ENCODE measurements at regions not wholly inside any gene's neighbourhood (a gene's known extent, or its start where the extent isn't known, plus 50 kb on each side); places are given as distances from the start of the nearest gene placed in this dataset.

- no CpG with 5 or more reads among the region's 6 CpGs for WGBS (ENCODE audit: insufficient coverage)
- intact Hi-C loops (cut with micrococcal nuclease) = no loop called here
- CTCF ChIA-PET = no interaction called here
- H3K9me3 Mint-ChIP-seq (ENCODE audit: insufficient read depth) = no peaks in the 10 kb centered on the region
- Histone ChIP-seq H3K79me2 (ENCODE audit: control insufficient read depth, insufficient read depth, low read length) (no peaks in the 10 kb centered on the region), H3K27me3 (replicated peaks in 1 of 4; ENCODE audit: control extremely low read depth in 1 of 4, control insufficient read depth in 3 of 4, insufficient read depth in 4 of 4, low read length in 3 of 4) (no peaks in the 10 kb centered on the region), H3K27ac (ENCODE audit: low read length in 2 of 2) (no peak overlapping the region), H3K9me3 (ENCODE audit: control extremely low read depth in 1 of 3, control insufficient read depth in 2 of 3, insufficient read depth in 1 of 3, low read length in 2 of 3) (peaks cover 0 to 12% (median 0%) of the 10 kb centered on the region in 3 donors), H3K4me3 (ENCODE audit: control extremely low read depth in 1 of 5, extremely low read depth in 1 of 5, insufficient read depth in 1 of 5, low read depth in 2 of 5, low read length in 4 of 5) (no peak overlapping the region), H3K36me3 (replicated peaks in 1 of 2; ENCODE audit: control extremely low read depth in 1 of 2, control insufficient read depth in 1 of 2, extremely low read depth in 1 of 2, insufficient read depth in 2 of 2, low read length in 1 of 2) (no peaks in the 10 kb centered on the region), H3K9ac (ENCODE audit: low read length) (no peak overlapping the region), H3K4me2 (replicated peaks; ENCODE audit: low read depth, low read length, poor library complexity, severe bottlenecking) (no peak overlapping the region), H3K4me1 (ENCODE audit: control insufficient read depth in 2 of 2, insufficient read depth in 2 of 2, low read length in 2 of 2) (no peaks in the 10 kb centered on the region), H2AFZ (ENCODE audit: insufficient read depth, low read depth, low read length, poor library complexity, severe bottlenecking) (no peak overlapping the region), H4K20me1 (ENCODE audit: control insufficient read depth, insufficient read depth, low read length, poor library complexity, severe bottlenecking) (no peaks in the 10 kb centered on the region)
- ATAC-seq (ENCODE audit: low read depth) (no peak), DNase-seq (no peak)
- no peaks in the 10 kb centered on the region for H3K4me1 Mint-ChIP-seq
- no peak overlapping the region for H3K27ac Mint-ChIP-seq
- H3K27me3 Mint-ChIP-seq = peaks cover 9% of the 10 kb centered on the region
- TF ChIP-seq CTCF (IDR thresholded peaks at IDR 0.05) = no peak
- TF ChIP-seq EZH2 (IDR thresholded peaks at IDR 0.05; ENCODE audit: borderline replicate concordance, insufficient read depth, low read depth, low read length, poor library complexity, severe bottlenecking) = no peak
- no peak overlapping the region for H3K4me3 Mint-ChIP-seq
- POLR2A ChIA-PET = no interaction called here
These were observed 308.8 kb downstream of the SPRY1 start for GRCh38 chr4:123705419-123705818.

- intact Hi-C loops (cut with micrococcal nuclease) = no loop called here
- TF ChIP-seq EZH2 (IDR thresholded peaks at IDR 0.05; ENCODE audit: borderline replicate concordance, insufficient read depth, low read depth, low read length, poor library complexity, severe bottlenecking) (no peak), CTCF (IDR thresholded peaks at IDR 0.05) (no peak)
- Mint-ChIP-seq H3K4me1 (no peaks in the 10 kb centered on the region), H3K4me3 (no peak overlapping the region), H3K27me3 (peaks cover 5% of the 10 kb centered on the region), H3K27ac (no peak overlapping the region), H3K9me3 (ENCODE audit: insufficient read depth) (no peaks in the 10 kb centered on the region)
- Histone ChIP-seq H3K27me3 (replicated peaks in 1 of 4; ENCODE audit: control extremely low read depth in 1 of 4, control insufficient read depth in 3 of 4, insufficient read depth in 4 of 4, low read length in 3 of 4) (no peaks in the 10 kb centered on the region), H3K4me1 (ENCODE audit: control insufficient read depth in 2 of 2, insufficient read depth in 2 of 2, low read length in 2 of 2) (no peaks in the 10 kb centered on the region), H2AFZ (ENCODE audit: insufficient read depth, low read depth, low read length, poor library complexity, severe bottlenecking) (no peak overlapping the region), H3K9me3 (ENCODE audit: control extremely low read depth in 1 of 3, control insufficient read depth in 2 of 3, insufficient read depth in 1 of 3, low read length in 2 of 3) (peaks cover 0 to 12% (median 0%) of the 10 kb centered on the region in 3 donors), H3K4me3 (ENCODE audit: control extremely low read depth in 1 of 5, extremely low read depth in 1 of 5, insufficient read depth in 1 of 5, low read depth in 2 of 5, low read length in 4 of 5) (no peak overlapping the region), H3K4me2 (replicated peaks; ENCODE audit: low read depth, low read length, poor library complexity, severe bottlenecking) (no peak overlapping the region), H3K36me3 (replicated peaks in 1 of 2; ENCODE audit: control extremely low read depth in 1 of 2, control insufficient read depth in 1 of 2, extremely low read depth in 1 of 2, insufficient read depth in 2 of 2, low read length in 1 of 2) (no peaks in the 10 kb centered on the region), H3K27ac (ENCODE audit: low read length in 2 of 2) (no peak overlapping the region), H3K79me2 (ENCODE audit: control insufficient read depth, insufficient read depth, low read length) (no peaks in the 10 kb centered on the region), H4K20me1 (ENCODE audit: control insufficient read depth, insufficient read depth, low read length, poor library complexity, severe bottlenecking) (no peaks in the 10 kb centered on the region), H3K9ac (ENCODE audit: low read length) (no peak overlapping the region)
- no peak for ATAC-seq (ENCODE audit: low read depth)
- ChIA-PET POLR2A (no interaction called here), CTCF (no interaction called here)
- no CpG with 5 or more reads among the region's 1 CpG for WGBS (ENCODE audit: insufficient coverage)
- DNase-seq = no peak
These were observed 310.4 kb downstream of the SPRY1 start for GRCh38 chr4:123706973-123707372.

Measured in B cell (primary cell).